ENCODE measurements at regions not wholly inside any gene's neighbourhood (a gene's known extent, or its start where the extent isn't known, plus 50 kb on each side); places are given as distances from the start of the nearest gene placed in this dataset.
"Not testable (repeated sequence)": the region's sequence is repeated elsewhere in the genome, so short reads cannot be mapped to it uniquely, and the experiment has no call there.

GRCh38 chr6:26279371-26279770 lies 85.6 kb upstream of the BTN3A2 start:
- not testable (repeated sequence) for H3K4me3 ChIP-seq (ENCODE audit: low read depth, low read length)

- no peak overlapping the region for H3K4me3 ChIP-seq (ENCODE audit: low read depth, low read length)
Measured at GRCh38 chr6:26280407-26280806, 84.6 kb upstream of the BTN3A2 start.

GRCh38 chr6:26284537-26285142 lies 80.4 kb upstream of the BTN3A2 start:
- peak overlapping the region; percentile 94 for H3K4me3 ChIP-seq (ENCODE audit: low read depth, low read length)

GRCh38 chr6:26285143-26286134 lies 79.6 kb upstream of the BTN3A2 start:
- peak overlapping the region; percentile 94 for H3K4me3 ChIP-seq (ENCODE audit: low read depth, low read length)

- peak overlapping the region; percentile 94 for H3K4me3 ChIP-seq (ENCODE audit: low read depth, low read length)
Measured at GRCh38 chr6:26286168-26286877, 78.7 kb upstream of the BTN3A2 start.

- H3K4me3 ChIP-seq (ENCODE audit: low read depth, low read length), result no peak overlapping the region
Measured at GRCh38 chr6:26288155-26288554, 76.8 kb upstream of the BTN3A2 start.

GRCh38 chr6:26290941-26291340 lies 74.1 kb upstream of the BTN3A2 start:
- H3K4me3 ChIP-seq (ENCODE audit: low read depth, low read length), result no peak overlapping the region

GRCh38 chr6:26292709-26293108 lies 72.3 kb upstream of the BTN3A2 start:
- H3K4me3 ChIP-seq (ENCODE audit: low read depth, low read length), result no peak overlapping the region

GRCh38 chr6:26294302-26294701 lies 70.7 kb upstream of the BTN3A2 start:
- H3K4me3 ChIP-seq (ENCODE audit: low read depth, low read length), result no peak overlapping the region

- no peak overlapping the region for H3K4me3 ChIP-seq (ENCODE audit: low read depth, low read length)
Measured at GRCh38 chr6:26295691-26296555, 69.1 kb upstream of the BTN3A2 start.

GRCh38 chr6:26296556-26296856 lies 68.5 kb upstream of the BTN3A2 start:
- no peak overlapping the region for H3K4me3 ChIP-seq (ENCODE audit: low read depth, low read length)

- H3K4me3 ChIP-seq (ENCODE audit: low read depth, low read length), result no peak overlapping the region
Measured at GRCh38 chr6:26296857-26297648, 67.9 kb upstream of the BTN3A2 start.

GRCh38 chr6:26299286-26300042 lies 65.5 kb upstream of the BTN3A2 start:
- peak overlapping the region; percentile 82 for H3K4me3 ChIP-seq (ENCODE audit: low read depth, low read length)

- peak overlapping the region; percentile 13 for H3K4me3 ChIP-seq (ENCODE audit: low read depth, low read length)
Measured at GRCh38 chr6:26300043-26300331, 65.0 kb upstream of the BTN3A2 start.

GRCh38 chr6:26300359-26300758 lies 64.6 kb upstream of the BTN3A2 start:
- no peak overlapping the region for H3K4me3 ChIP-seq (ENCODE audit: low read depth, low read length)

GRCh38 chr6:26300828-26301227 lies 64.2 kb upstream of the BTN3A2 start:
- H3K4me3 ChIP-seq (ENCODE audit: low read depth, low read length), result no peak overlapping the region

- no peak overlapping the region for H3K4me3 ChIP-seq (ENCODE audit: low read depth, low read length)
Measured at GRCh38 chr6:26301638-26302037, 63.4 kb upstream of the BTN3A2 start.

- H3K4me3 ChIP-seq (ENCODE audit: low read depth, low read length), result no peak overlapping the region
Measured at GRCh38 chr6:26302941-26303559, 61.9 kb upstream of the BTN3A2 start.

- H3K4me3 ChIP-seq (ENCODE audit: low read depth, low read length), result peak overlapping the region; percentile 77
Measured at GRCh38 chr6:26304213-26304796, 60.7 kb upstream of the BTN3A2 start.

Measured in iPS-11a (cell line).